ENCODE measurements at regions not wholly inside any gene's neighbourhood (a gene's known extent, or its start where the extent isn't known, plus 50 kb on each side); places are given as distances from the start of the nearest gene placed in this dataset.

DNA sequence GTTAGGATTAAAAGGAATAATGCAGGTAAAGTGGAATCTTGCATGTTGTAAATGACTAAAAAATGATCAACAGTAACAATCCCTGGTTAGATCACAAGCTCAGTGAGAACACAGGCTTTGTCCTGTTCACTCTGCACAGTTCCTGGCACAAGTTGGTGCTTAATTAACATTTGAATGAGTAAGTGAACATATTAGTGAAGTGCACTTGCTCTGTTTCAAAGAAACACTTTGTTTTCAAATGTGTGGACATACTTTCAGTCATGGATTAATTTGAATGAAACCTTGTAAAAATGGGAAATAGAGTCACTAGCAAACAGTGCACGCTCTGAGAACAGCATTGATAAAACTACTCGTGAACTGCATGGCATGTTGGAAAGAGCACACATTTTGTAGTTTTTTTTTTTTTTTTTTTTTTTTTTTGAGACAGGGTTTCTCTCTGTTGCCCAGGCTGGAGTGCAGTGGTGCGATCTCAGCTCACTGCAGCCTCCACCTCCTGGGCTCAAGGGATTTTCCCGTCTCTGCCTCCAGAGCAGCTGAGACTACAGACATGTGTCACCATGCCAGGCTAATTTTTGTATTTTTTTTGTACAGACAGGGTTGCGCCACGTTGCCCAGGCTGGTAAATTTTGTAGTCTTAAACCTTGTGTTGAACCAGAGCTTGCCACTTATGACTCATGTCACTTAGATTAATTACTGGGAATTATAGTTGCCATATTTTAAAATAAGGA lies 159.9 kb downstream of the LURAP1L start:
- DNase-seq = no peak

DNA sequence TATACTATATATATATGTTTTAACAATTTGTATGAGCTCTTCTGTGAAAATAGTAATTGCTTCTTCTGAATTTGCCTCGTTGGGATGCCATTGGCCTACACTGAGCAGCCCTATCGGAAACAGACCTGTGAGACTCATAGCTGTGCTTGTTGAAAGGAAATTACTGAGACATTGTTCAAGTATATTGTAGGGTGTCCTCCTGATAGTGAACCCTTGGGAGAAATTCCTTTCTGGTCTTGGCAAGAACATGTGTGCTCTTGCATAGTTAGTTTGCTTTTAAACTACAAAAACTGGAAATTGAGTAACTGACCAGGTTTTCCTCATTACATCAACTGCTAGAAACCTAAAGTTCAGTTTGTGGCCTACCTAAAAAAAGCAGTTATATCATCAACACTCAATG lies 160.9 kb downstream of the LURAP1L start:
- DNase-seq = no peak

DNA sequence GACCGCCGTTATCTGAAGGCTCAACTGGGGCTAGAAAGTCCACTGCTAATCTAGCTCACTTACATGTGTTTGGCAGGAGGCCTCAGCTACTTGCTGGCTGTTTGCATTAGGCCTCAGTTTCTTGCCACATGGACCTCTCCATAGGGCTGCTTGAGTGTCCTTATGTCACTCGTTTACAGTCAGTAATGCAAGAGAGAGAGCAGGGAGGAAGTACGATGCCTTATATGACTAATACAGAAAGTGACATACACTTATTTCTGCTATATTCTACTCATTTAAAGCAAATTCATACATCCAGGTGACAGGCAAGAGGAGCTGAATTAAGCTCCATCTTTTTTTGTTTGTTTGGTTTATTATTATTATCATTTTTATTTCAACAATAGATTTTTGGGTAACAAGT lies 179.6 kb downstream of the LURAP1L start:
- DNase-seq = no peak

DNA sequence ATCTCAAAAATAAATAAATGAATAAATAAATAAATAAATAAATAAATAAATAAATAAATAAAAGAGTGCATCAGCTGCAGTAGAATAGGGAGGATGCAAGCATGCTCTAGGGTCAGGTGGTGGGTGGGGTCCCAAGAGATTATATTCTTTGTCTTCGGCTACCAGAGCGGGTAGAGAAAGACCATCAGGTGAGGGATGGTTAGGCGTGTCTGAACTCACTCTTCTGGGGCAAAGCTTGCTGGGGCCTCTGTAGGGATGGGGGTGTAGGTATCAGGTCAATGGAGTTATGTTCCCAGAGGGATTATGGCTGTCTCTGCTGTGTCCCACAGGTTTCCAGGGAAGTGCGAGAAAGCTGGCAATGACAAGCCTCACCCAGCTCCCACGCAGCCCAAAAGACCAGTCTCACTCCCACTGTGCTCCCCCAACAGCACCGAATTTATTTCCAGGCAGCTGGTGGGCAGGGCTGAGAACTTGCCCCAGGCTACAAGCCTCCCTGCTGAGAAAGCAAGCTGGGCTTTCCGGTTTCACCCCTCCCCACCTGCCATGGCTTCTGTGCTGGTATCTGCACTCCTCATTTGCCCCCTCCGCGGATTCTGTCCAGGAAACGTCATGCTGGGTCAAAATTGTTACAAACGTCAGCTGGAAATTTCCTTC lies 180.8 kb downstream of the LURAP1L start:
- no peak for DNase-seq

DNA sequence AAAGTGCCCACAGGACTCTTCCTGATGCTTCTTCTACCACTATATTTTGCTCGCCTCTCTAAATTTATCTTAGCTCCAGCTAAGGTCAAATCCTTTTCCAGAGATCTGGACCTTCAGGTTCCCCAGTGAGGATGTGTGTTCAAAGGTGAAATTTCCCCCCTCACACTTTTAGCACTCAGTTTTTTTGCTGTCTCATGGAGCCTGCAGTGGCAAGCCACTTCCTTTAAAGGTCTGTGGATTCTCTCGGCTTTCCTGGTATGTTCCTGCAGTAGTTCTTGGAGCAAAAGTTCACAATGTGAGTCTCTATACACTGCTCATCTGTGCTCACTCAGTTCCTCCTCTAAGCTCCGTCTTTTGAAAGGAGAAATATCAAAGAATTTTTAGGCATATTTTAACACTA lies 181.4 kb downstream of the LURAP1L start:
- DNase-seq = no peak

DNA sequence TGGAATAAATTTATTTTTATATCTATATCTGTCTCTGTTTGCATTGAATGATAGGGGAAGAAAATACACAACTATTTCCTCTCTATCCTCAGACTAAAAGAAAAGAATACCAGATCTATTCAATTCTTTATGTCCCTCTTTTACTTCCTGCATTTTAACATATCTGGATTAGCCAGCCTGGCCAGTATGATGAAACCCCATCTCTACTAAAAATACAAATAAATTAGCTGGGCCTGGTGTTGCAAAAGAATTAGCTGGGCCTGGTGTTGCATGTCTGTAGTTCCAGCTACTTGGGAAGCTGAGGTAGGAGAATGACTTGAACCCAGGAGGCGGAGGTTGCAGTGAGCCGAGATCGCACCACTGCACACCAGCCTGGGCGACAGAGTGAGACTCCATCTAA lies 182.0 kb downstream of the LURAP1L start:
- no peak for DNase-seq

DNA sequence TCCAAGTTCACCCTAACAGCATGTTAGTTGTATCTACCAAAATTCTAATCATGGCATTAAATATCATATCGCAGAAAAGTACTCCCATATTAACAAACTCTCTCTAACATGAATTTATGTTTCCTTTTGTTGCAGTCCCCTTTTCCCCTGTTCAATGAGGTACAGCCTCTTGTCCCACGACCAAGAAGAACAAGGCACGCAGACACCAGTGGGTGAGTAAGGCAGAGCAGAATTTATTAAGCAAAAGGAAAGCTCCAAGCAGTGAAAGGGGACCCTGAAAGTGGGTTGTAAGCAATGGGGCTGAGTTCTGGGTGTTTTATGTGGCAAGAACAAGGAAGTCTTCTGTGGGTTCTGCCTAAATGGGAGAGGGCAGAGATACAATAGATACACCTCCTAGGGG lies 183.5 kb downstream of the LURAP1L start:
- no peak for DNase-seq

DNA sequence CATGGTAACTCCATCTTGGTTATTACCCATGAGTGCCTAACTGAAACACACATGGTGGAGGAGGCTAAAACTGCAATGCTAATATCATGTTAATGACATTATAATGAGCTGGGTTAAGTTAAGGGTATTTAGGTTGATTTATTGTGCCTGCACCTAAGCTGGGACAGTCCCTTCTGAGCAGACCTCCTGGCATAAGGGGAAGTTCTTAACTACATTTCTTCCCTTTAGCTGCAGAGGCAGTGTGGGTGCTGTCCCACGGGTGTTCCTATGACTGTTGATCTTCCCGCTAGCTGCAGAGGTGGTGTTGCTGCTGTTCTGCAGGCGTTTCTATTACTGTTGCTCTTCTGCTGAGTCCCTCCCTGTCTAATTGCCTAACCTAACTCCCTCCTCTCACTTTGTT lies 183.9 kb downstream of the LURAP1L start:
- no peak for DNase-seq

DNA sequence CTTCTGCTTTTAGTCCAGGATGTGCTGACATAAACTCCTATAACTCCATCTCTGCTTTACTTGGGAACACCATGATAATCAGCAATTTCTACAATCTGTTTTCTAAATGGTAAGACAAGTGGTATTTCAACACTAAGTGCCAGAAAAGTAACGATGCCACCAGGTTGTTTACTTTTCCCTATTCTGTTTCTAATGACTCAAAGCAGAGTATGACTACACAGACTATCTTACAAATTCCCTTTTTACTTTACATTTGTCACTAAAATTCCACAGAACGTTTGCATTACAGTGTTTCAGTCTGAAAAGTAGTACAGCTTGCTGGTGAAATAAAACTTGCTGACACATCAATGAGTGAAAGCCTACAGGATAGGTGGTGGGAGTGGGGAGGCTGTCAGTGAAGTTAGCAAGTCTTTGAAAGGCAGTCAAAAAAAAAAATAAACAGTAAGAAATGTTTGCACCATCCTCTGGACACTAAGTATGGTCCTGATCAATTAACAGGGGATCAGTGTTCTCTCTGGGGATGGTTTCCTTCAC lies 186.5 kb downstream of the LURAP1L start:
- DNase-seq = no peak

DNA sequence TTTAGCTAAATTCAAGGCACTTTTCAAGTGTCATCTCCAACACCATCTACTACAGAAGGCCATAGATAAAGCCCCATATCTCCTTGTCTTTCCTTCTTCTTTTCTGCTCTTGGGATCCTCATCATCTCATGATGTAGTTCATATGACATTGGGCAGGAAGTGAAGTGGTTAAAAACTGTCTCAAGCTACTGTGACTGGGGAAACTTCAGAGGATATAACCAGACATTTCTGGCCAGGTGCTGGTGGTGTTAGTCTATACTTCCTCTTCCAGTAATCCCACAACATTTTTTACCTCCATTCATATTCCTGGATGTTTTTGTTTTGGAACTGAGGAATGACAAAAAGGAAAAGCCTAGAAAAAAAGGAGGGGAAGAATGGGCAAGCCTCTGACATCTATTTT lies 188.7 kb downstream of the LURAP1L start:
- no peak for DNase-seq

DNA sequence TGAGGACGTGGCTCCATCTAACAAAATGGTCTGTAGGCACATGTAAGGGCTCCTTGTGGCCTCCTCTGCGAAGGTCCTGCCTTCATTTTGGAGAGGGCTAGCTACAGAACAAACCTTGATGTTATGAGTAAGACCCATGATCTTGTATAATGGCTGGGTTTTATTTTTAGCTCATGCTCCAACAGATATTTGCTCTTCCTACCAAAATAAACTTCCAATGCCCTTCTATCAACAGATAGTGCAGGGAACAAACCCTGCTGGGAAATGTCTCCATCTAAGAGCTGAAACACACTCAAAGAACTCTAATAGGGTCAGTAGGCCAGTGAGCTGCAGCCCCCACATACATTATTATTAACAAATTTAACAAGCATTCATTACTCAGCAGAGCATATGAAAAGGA lies 189.5 kb downstream of the LURAP1L start:
- DNase-seq = no peak

DNA sequence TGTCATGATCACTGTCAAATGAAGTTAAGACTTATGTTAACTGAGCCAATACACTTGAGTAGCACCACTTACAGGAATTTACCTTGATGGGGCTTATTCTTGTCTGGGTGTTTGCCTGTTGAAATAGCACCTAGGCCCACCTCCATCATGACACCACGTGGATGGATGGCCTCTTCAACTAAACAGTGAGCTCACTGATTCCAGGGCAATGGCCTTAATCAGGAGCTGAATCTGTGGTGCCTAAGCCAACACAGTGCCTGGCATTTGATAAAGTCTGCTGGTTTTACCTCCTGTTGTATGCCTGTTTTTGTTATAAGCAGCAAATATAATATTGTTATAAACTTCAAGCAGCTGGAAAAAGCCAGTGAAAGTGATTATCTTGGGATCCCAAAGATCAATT lies 190.5 kb downstream of the LURAP1L start:
- no peak for DNase-seq

DNA sequence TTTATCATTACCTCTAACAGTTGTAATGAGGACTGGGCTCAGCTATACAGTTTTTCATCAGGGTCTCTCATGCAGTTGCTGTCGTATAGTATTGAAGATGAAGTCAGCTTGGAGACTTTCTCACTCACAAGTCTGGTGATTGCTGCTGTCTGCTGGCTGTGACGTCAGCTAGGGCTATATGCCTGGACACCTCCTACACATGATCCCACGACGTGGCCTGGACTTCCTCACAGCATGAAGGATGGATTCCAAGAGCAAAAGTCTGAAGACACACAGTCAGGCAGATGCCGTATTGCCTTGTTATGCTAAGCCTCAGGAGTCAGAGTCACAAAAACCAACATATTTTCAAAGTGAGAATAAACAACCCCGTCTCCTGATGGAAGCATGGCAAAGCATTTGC lies 193.3 kb downstream of the LURAP1L start:
- DNase-seq = no peak

DNA sequence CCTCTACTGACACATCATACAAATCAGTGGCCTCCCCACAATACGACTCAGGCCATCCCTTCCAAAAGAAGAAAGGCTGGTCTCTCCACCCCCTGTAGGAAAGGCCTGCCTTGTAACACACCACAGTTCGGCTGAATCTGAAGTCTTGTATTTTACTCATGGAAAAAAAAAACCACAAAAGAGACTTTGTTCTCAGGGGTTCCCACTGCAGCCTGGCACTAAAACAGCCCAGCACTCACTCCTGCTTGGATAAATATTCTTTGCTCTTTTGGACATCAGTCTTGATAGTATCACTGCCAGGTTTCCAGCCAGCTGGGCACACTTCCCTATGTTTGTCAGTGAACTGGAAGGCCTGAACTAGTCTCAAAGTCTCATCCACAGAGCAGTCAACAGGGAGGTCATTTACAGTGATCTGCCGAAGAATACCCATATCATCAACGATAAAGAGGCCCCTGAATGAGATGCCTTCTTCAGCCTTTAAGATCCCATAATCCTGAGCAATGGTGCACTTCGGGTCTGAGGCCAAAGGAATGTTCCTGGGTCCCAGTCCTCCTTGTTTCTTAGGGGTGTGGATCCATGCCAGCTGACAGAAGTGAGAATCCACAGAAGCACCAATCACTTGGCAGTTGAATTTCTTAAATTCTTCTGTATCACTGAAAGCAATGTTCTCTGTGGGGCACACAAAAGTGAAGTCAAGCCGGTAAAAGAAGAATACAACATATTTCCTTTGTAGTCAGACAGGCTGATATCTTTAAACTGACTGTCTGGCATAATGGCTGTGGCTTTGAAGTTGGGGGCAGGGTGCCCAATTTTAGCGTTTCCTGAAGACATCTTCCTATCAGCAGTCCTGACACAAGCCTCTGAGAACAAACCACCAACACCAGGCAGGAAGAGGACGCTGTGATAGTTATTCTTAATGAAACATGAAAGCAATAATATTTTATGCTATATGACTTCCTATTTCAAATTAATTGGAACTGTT lies 198.1 kb downstream of the LURAP1L start:
- DNase-seq = no peak

DNA sequence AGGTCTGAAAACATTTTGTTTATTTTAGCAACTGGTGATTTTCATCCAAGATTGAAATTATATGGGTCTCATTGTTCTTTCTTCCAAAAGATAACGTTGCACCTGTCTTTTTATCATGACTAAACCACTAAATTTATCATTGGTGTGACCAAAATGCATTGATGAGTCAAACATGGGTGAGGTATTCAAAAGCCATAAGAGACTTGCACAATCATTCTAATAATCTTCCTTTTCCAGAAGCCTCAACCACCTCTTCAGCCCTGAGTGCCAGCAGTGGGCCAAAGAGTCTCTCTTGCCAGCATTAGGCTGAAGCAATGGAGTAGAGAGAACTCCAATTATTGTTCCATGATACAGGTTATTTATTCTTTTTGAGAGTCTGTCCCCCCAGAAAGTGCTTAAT lies 198.9 kb downstream of the LURAP1L start:
- no peak for DNase-seq

DNA sequence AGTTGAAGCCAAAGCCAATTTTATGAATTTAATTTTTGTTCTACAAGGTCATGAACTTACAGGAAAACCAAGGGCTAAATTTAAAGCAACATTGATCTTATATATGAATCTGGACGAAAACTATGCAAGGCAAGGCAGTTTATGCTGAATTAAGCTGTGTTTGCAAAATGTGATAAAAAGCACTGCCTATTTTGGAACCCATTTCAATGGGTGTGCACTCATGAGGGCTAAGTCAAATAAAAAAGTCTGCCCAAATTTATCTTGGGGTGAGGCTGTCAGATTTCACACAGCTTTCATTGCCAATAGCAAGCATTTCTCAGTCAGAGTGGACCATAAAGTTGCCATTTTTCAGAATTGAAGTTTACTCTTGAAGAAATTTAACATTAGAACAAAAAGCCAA lies 199.9 kb downstream of the LURAP1L start:
- DNase-seq = no peak

DNA sequence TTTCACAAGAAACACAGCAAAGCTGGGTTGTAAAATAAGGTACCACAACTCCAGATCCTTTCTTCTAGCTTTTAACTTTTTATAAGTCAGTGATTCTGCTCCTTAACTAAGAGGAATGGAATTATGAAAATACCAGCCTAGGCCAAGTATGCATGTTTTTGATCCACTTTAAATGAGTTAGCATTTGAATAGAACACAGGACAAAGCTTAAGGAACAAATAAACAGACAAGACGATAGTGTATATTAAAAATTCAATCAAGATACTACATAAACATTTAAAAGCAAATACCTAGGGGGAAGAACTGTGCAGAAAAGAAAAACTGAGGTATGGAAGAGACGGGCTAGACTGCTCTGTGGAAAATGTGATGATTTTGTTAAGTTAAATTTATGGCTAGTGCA lies 200.7 kb downstream of the LURAP1L start:
- DNase-seq = no peak

DNA sequence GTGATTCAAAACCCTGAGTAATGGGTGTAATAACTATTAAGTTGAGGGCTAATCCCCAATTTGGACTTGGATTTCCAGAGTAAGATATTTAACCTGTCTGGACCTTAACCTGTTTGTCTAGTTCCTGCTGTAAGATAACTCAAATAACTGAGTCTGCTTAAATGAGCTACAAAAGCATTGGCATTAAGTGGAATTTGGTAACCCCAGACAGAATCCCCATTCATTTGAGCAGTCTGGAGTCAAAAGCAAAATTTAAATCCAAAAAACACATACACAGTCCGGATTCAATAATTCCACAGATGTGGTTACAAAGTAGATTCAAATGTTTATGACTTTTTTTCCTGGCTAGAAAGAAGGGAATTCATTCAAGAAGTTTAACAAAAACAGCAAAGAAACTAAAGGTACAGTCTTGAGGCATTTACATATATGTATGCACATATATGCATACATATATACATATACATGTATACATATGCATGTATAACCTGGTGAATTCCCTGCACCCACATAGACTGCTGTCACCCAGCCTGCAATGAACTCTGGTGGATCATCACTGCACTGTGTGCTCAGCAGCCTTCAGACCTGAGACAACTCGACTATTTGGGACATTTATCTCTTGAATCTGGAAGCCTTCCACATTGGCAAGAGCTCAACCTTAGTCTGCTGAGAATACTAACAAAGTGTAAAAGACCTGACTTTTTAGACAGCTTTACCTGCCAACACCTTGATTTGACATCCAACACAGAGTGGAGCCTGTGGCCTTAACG lies 205.4 kb downstream of the LURAP1L start:
- DNase-seq = no peak

DNA sequence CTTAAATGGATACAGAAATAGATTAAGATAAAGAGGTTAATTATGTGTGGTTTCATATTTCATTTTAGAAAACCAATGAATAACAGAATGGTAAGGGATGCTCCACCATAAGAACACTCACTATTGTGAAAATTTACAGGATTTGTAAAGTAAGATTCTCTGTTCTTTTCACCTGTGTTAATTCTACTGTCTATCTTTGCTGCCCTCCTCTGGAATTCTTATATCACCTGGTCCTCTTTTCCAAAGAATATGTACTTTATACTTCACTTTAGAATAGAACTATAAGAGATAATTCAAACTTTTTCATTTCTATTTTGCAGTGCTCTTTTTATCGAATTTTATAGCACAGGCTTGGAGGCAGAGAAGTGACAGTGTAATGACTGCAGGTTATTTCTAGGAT lies 213.4 kb downstream of the LURAP1L start:
- DNase-seq = no peak

DNA sequence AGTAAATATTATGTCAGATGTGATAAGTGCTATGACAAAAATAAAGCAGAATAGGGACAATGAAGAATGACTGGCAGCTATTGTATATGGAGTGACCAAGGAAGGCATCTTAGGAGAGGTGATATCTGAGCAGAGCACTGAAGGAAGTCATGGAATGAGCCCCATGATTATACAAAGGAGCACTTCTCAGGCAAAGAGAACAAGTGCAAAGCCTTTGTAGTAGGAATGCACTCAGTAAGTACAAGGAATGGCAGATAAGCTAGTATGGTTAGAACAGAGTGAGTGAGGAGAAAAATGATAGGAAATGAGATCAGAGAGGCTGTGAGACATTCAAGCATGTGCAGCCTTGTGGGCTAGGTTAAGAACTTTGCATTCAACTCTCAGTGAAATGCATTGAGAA lies 214.8 kb downstream of the LURAP1L start:
- DNase-seq = no peak

DNA sequence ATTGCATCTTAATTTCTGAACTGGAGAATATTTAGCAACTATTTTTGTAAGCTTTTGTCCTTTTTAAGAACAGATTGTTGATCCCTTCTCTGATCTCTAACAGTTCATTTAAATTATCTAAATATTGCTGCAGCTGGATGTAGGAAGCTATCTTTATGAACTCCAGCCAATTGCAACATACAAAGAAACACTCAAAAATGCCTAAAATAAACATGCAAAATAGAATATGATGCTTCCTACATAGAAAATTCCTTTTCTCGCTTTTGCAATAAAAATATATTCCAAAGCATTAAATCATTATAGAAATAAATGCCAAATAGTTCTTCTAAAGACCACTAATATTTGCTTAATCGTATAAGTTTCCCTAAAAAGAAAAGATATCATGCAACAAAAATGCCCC lies 218.6 kb downstream of the LURAP1L start:
- DNase-seq = no peak

DNA sequence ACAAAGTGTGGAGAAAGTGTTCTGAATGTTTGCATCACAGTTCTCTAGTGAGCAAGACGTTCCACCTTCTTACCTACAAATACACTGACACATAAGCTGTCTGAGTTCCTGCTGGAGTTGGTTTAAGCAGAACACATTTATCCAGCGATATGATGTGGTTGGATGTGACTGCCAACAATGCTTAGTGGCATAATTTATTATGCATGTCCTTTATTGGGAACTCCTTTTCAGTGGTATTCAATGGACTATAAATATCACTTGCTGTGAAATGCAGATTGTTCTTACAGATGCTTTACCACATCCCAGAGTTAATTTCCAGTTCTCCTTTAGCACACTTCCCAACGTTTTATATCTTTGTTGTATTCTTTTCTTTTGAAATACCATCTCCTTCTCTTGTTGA lies 222.2 kb downstream of the LURAP1L start:
- DNase-seq = no peak

All from inflammatory macrophage (primary cell).